Keratinocyte (primary cell): ENCODE measurements at regions not wholly inside any gene's neighbourhood (a gene's known extent, or its start where the extent isn't known, plus 50 kb on each side); places are given as distances from the start of the nearest gene placed in this dataset.

Experiments used
- CTCF ChIP-seq, 3 experiments: IDR thresholded peaks in 1 of 3; conservative IDR thresholded peaks in 1 of 3; optimal IDR thresholded peaks in 1 of 3; 2 replicates in 2 of 3; 3 replicates in 1 of 3; pipeline versions ENCODE3 to v1.5.1; 2011; ENCODE audit warnings: low read length in 3 of 3, mild to moderate bottlenecking in 3 of 3, moderate library complexity in 2 of 3, control low read depth in 1 of 3, inconsistent platforms in 1 of 3; ENCODE audit not compliant: insufficient read depth in 2 of 3; ENCODE audit errors: extremely low read depth in 1 of 3
- EZH2 ChIP-seq: IDR thresholded peaks from one replicate; pipeline ENCODE4 v1.6.1; 2012; ENCODE audit warnings: inconsistent platforms, mild to moderate bottlenecking, low read length, moderate library complexity

- TF ChIP-seq CTCF (optimal IDR thresholded peaks at IDR 0.05 in 1 of 3, IDR thresholded peaks at IDR 0.05 in 1 of 3, conservative IDR thresholded peaks at IDR 0.05 in 1 of 3; ENCODE audit: extremely low read depth in 1 of 3, insufficient read depth in 2 of 3, low read length in 3 of 3) (no peak), EZH2 (no peak)
Measured at GRCh38 chr2:222357930-222358329, 59.1 kb upstream of the PAX3 start.
